ENCODE measurements at regions not wholly inside any gene's neighbourhood (a gene's known extent, or its start where the extent isn't known, plus 50 kb on each side); places are given as distances from the start of the nearest gene placed in this dataset.

- TF ChIP-seq, protein P1, sequence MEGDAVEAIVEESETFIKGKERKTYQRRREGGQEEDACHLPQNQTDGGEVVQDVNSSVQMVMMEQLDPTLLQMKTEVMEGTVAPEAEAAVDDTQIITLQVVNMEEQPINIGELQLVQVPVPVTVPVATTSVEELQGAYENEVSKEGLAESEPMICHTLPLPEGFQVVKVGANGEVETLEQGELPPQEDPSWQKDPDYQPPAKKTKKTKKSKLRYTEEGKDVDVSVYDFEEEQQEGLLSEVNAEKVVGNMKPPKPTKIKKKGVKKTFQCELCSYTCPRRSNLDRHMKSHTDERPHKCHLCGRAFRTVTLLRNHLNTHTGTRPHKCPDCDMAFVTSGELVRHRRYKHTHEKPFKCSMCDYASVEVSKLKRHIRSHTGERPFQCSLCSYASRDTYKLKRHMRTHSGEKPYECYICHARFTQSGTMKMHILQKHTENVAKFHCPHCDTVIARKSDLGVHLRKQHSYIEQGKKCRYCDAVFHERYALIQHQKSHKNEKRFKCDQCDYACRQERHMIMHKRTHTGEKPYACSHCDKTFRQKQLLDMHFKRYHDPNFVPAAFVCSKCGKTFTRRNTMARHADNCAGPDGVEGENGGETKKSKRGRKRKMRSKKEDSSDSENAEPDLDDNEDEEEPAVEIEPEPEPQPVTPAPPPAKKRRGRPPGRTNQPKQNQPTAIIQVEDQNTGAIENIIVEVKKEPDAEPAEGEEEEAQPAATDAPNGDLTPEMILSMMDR (conservative IDR thresholded peaks at IDR 0.05; ENCODE audit: low read depth, low read length) = no peak
- TF ChIP-seq EZH2 (IDR thresholded peaks at IDR 0.05; ENCODE audit: borderline replicate concordance, low read depth, low read length, poor library complexity, severe bottlenecking) = no peak
These were observed 290.3 kb downstream of the PTPRC start for GRCh38 chr1:198929111-198929604.

All from A673 (cell line).